HG02852 (cell line): ENCODE measurements at regions not wholly inside any gene's neighbourhood (a gene's known extent, or its start where the extent isn't known, plus 50 kb on each side); places are given as distances from the start of the nearest gene placed in this dataset.

ENCODE experiments used
- ATAC-seq: cut with Tn5 transposase; IDR thresholded peaks from one replicate; pipeline ENCODE4 v1.9.1; 2021; ENCODE audit warnings: mild to moderate bottlenecking, moderate library complexity; ENCODE audit not compliant: unreplicated experiment

GRCh38 chr2:63658176-63658968, 69.6 kb downstream of the MDH1 start:
- ATAC-seq = no peak

GRCh38 chr2:63660060-63660459, 71.3 kb downstream of the MDH1 start:
- no peak for ATAC-seq

GRCh38 chr2:63661076-63661475, 72.3 kb downstream of the MDH1 start:
- no peak for ATAC-seq

- no peak for ATAC-seq
Measured at GRCh38 chr2:63662028-63662804, 73.5 kb downstream of the MDH1 start.

GRCh38 chr2:63663013-63663864, 74.5 kb downstream of the MDH1 start:
- ATAC-seq = no peak

GRCh38 chr2:63665091-63665490, 76.3 kb downstream of the MDH1 start:
- ATAC-seq = no peak

- ATAC-seq = no peak
Measured at GRCh38 chr2:63665846-63666475, 77.2 kb downstream of the MDH1 start.

GRCh38 chr2:63667132-63667700, 78.5 kb downstream of the MDH1 start:
- no peak for ATAC-seq

GRCh38 chr2:63668000-63668399, 79.2 kb downstream of the MDH1 start:
- ATAC-seq = no peak

- no peak for ATAC-seq
Measured at GRCh38 chr2:63668466-63668865, 79.7 kb downstream of the MDH1 start.

GRCh38 chr2:63669596-63669995, 80.8 kb downstream of the MDH1 start:
- no peak for ATAC-seq

- no peak for ATAC-seq
Measured at GRCh38 chr2:63673865-63674533, 85.2 kb downstream of the MDH1 start.

GRCh38 chr2:63675026-63675425, 86.3 kb downstream of the MDH1 start:
- no peak for ATAC-seq

- ATAC-seq = peak; percentile 45
Measured at GRCh38 chr2:63676135-63676534, 87.4 kb downstream of the MDH1 start.

GRCh38 chr2:63678085-63678484, 89.3 kb downstream of the MDH1 start:
- ATAC-seq = no peak

GRCh38 chr2:63678551-63678950, 89.8 kb downstream of the MDH1 start:
- no peak for ATAC-seq

GRCh38 chr2:63679252-63679855, 90.6 kb downstream of the MDH1 start:
- ATAC-seq = no peak

GRCh38 chr2:63680455-63680854, 91.7 kb downstream of the MDH1 start:
- ATAC-seq = no peak

- no peak for ATAC-seq
Measured at GRCh38 chr2:63681896-63682295, 93.1 kb downstream of the MDH1 start.
